ENCODE measurements at regions not wholly inside any gene's neighbourhood (a gene's known extent, or its start where the extent isn't known, plus 50 kb on each side); places are given as distances from the start of the nearest gene placed in this dataset.

GRCh38 chr12:84016956-84017355 is 895.6 kb downstream of the SLC6A15 start:
- no peak for ATAC-seq (ENCODE audit: low FRiP score)
- DNase-seq (ENCODE audit: low spot score): no peak
- TF ChIP-seq, protein P1, sequence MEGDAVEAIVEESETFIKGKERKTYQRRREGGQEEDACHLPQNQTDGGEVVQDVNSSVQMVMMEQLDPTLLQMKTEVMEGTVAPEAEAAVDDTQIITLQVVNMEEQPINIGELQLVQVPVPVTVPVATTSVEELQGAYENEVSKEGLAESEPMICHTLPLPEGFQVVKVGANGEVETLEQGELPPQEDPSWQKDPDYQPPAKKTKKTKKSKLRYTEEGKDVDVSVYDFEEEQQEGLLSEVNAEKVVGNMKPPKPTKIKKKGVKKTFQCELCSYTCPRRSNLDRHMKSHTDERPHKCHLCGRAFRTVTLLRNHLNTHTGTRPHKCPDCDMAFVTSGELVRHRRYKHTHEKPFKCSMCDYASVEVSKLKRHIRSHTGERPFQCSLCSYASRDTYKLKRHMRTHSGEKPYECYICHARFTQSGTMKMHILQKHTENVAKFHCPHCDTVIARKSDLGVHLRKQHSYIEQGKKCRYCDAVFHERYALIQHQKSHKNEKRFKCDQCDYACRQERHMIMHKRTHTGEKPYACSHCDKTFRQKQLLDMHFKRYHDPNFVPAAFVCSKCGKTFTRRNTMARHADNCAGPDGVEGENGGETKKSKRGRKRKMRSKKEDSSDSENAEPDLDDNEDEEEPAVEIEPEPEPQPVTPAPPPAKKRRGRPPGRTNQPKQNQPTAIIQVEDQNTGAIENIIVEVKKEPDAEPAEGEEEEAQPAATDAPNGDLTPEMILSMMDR (IDR thresholded peaks at IDR 0.05): no peak

- DNase-seq (ENCODE audit: low spot score) (no peak), ATAC-seq (ENCODE audit: low FRiP score) (no peak)
- TF ChIP-seq, protein P1 (IDR thresholded peaks at IDR 0.05): no peak
These were observed 915.2 kb downstream of the SLC6A15 start for GRCh38 chr12:83997423-83997822.

- DNase-seq (ENCODE audit: low spot score) (no peak), ATAC-seq (ENCODE audit: low FRiP score) (no peak)
- TF ChIP-seq, protein P1 (IDR thresholded peaks at IDR 0.05): no peak
These were observed 915.9 kb downstream of the SLC6A15 start for GRCh38 chr12:83996671-83997070.

- TF ChIP-seq, protein P1 (IDR thresholded peaks at IDR 0.05): no peak
- no peak for DNase-seq (ENCODE audit: low spot score)
- no peak for ATAC-seq (ENCODE audit: low FRiP score)
These were observed 927.5 kb downstream of the SLC6A15 start for GRCh38 chr12:83985084-83985483.

GRCh38 chr12:83980398-83980797 is 932.2 kb downstream of the SLC6A15 start:
- TF ChIP-seq, protein P1 (IDR thresholded peaks at IDR 0.05): no peak
- DNase-seq (ENCODE audit: low spot score): no peak
- ATAC-seq (ENCODE audit: low FRiP score): no peak

DNA sequence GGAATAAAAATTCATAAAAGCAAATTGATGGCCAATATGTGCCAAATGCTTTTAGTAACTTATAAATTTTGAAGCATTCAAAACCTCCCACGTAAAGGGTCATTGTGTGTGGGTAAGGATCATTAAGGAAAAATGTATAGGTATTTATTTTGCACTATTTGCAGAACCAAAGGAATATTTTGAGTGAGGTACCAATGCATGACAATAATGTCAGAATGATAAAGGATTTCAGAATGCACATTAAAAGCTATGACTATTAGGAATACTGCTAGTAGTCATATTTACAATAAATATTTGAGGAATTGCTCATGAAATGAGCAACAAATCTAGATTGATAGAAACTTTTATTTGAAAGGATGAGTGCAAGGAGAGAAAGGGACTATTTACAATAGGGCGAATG is 932.8 kb downstream of the SLC6A15 start:
- DNase-seq (ENCODE audit: low spot score): no peak
- ATAC-seq (ENCODE audit: low FRiP score): no peak
- TF ChIP-seq, protein P1 (IDR thresholded peaks at IDR 0.05): no peak

GRCh38 chr12:83971781-83972180 is 940.8 kb downstream of the SLC6A15 start:
- ATAC-seq (ENCODE audit: low FRiP score): no peak
- no peak for DNase-seq (ENCODE audit: low spot score)
- TF ChIP-seq, protein P1 (IDR thresholded peaks at IDR 0.05): no peak
